ENCODE measurements at regions not wholly inside any gene's neighbourhood (a gene's known extent, or its start where the extent isn't known, plus 50 kb on each side); places are given as distances from the start of the nearest gene placed in this dataset.

DNA sequence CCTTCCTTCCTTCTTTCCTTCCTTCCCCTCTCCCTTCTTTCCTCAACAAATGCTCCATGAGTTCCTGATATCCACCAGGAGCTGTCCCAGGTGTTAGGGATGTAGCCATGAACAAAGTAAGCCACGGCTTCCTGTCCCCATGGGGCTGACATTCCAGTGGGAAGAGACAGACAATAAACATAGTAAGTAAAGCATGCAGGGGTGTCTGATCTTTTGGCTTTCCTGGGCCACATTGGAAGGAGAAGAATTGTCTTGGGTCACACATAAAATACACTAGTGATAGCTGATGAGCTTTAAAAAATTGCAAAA, 81.5 kb upstream of the ZBTB40 start:
- Histone ChIP-seq H3K4me2 (ENCODE audit: insufficient read depth in 1 of 2, low read depth in 2 of 2, low read length in 2 of 2) (no peak overlapping the region), H2BK15ac (ENCODE audit: low read length) (no peak overlapping the region), H4K91ac (replicated peaks; ENCODE audit: insufficient read length, low read length) (no peak overlapping the region), H3K9ac (replicated peaks in 1 of 4; ENCODE audit: extremely low read depth in 1 of 4, low read depth in 3 of 4, low read length in 3 of 4) (no peak overlapping the region), H3K27me3 (replicated peaks in 1 of 4; ENCODE audit: control insufficient read depth in 3 of 4, extremely low read depth in 1 of 4, insufficient read depth in 3 of 4, low read length in 3 of 4) (0 out of 7 replicates have a peak, but pooled peaks cover 0 to 3% (median 0%) of the 10 kb centered on the region in 4 experiments), H2BK120ac (replicated peaks; ENCODE audit: low read depth, low read length) (no peak overlapping the region), H3K79me1 (ENCODE audit: low read depth, low read length) (no peaks in the 10 kb centered on the region), H3K56ac (replicated peaks; ENCODE audit: insufficient read length, low read depth, low read length) (no peak overlapping the region), H2BK20ac (ENCODE audit: low read length) (no peak overlapping the region), H3K23ac (ENCODE audit: insufficient read length) (no peak overlapping the region), H4K5ac (ENCODE audit: insufficient read length, low read depth, low read length) (no peak overlapping the region), H4K8ac (ENCODE audit: extremely low read depth, insufficient read depth, low read length) (no peak overlapping the region), H3K18ac (ENCODE audit: extremely low read depth, low read length) (no peak overlapping the region), H3K23me2 (ENCODE audit: low read depth, low read length) (no peaks in the 10 kb centered on the region), H3K4me3 (ENCODE audit: extremely low read depth in 1 of 4, insufficient read depth in 2 of 4, low read depth in 3 of 4, low read length in 4 of 4) (no peak overlapping the region), H3K79me2 (ENCODE audit: control insufficient read depth in 1 of 2, insufficient read depth in 2 of 2, low read length in 2 of 2) (no peaks in the 10 kb centered on the region), H3K9me3 (ENCODE audit: insufficient read depth in 2 of 2, low read depth in 1 of 2, low read length in 1 of 2) (peaks cover 0 to 3% of the 10 kb centered on the region in 2 experiments; a peak in 1 of 4 replicates), H2AFZ (ENCODE audit: low read length) (no peak overlapping the region), H2BK12ac (ENCODE audit: low read depth, low read length) (no peak overlapping the region), H4K20me1 (replicated peaks in 1 of 2; ENCODE audit: control insufficient read depth in 1 of 2, insufficient read depth in 2 of 2, low read length in 2 of 2) (no peaks in the 10 kb centered on the region), H3K4ac (replicated peaks; ENCODE audit: insufficient read length, low read depth, low read length) (no peak overlapping the region), H3K14ac (ENCODE audit: insufficient read length) (no peak overlapping the region), H3K4me1 (replicated peaks in 1 of 4; ENCODE audit: control insufficient read depth in 3 of 4, insufficient read depth in 4 of 4, low read length in 3 of 4) (peaks cover 2 to 7% (median 4%) of the 10 kb centered on the region in 4 experiments), H2BK5ac (ENCODE audit: low read depth, low read length) (no peak overlapping the region), H3K27ac (ENCODE audit: low read depth, low read length) (no peak overlapping the region), H2AK5ac (ENCODE audit: low read depth, low read length) (no peak overlapping the region), H3K36me3 (ENCODE audit: control insufficient read depth in 2 of 4, insufficient read depth in 4 of 4, low read length in 3 of 4) (no peaks in the 10 kb centered on the region)
- POLR2A ChIA-PET (ENCODE audit: partially characterized antibody): interaction anchor here (0.6 kb wide), 3 partner anchors 48 to 596 kb away, joined by 3 to 4 read pairs (median 4); no protein-coding TSS in a partner anchor
- TF ChIP-seq SRF (IDR thresholded peaks at IDR 0.05; ENCODE audit: low read depth, low read length) (no peak), JUND (IDR thresholded peaks at IDR 0.05; ENCODE audit: low read length) (no peak), SIX5 (IDR thresholded peaks at IDR 0.05; ENCODE audit: low read depth, low read length) (no peak), GTF2F1 (IDR thresholded peaks at IDR 0.05; ENCODE audit: borderline replicate concordance, low read depth, low read length) (no peak), SP4 (IDR thresholded peaks at IDR 0.05; ENCODE audit: low read length) (no peak), KDM4A (IDR thresholded peaks at IDR 0.05; ENCODE audit: low read depth, low read length, severe bottlenecking) (no peak), TCF12 (IDR thresholded peaks at IDR 0.05; ENCODE audit: low read depth, low read length) (no peak)
- TF ChIP-seq, protein P1, sequence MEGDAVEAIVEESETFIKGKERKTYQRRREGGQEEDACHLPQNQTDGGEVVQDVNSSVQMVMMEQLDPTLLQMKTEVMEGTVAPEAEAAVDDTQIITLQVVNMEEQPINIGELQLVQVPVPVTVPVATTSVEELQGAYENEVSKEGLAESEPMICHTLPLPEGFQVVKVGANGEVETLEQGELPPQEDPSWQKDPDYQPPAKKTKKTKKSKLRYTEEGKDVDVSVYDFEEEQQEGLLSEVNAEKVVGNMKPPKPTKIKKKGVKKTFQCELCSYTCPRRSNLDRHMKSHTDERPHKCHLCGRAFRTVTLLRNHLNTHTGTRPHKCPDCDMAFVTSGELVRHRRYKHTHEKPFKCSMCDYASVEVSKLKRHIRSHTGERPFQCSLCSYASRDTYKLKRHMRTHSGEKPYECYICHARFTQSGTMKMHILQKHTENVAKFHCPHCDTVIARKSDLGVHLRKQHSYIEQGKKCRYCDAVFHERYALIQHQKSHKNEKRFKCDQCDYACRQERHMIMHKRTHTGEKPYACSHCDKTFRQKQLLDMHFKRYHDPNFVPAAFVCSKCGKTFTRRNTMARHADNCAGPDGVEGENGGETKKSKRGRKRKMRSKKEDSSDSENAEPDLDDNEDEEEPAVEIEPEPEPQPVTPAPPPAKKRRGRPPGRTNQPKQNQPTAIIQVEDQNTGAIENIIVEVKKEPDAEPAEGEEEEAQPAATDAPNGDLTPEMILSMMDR (IDR thresholded peaks at IDR 0.05; ENCODE audit: control extremely low read depth in 1 of 3, insufficient read depth in 1 of 3, low read depth in 1 of 3, low read length in 3 of 3): no peak
- TF ChIP-seq, protein P2, sequence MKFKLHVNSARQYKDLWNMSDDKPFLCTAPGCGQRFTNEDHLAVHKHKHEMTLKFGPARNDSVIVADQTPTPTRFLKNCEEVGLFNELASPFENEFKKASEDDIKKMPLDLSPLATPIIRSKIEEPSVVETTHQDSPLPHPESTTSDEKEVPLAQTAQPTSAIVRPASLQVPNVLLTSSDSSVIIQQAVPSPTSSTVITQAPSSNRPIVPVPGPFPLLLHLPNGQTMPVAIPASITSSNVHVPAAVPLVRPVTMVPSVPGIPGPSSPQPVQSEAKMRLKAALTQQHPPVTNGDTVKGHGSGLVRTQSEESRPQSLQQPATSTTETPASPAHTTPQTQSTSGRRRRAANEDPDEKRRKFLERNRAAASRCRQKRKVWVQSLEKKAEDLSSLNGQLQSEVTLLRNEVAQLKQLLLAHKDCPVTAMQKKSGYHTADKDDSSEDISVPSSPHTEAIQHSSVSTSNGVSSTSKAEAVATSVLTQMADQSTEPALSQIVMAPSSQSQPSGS (IDR thresholded peaks at IDR 0.05; ENCODE audit: low read length): no peak
- TF ChIP-seq, protein P3, sequence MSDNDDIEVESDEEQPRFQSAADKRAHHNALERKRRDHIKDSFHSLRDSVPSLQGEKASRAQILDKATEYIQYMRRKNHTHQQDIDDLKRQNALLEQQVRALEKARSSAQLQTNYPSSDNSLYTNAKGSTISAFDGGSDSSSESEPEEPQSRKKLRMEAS (IDR thresholded peaks at IDR 0.05): no peak
- 50% methylated on average over 1 of the region's 1 CpG; no CpG with 5 or more reads in 1 of the 2 experiments for WGBS, 2 experiments (ENCODE audit: extremely low coverage in 1 of 2, insufficient coverage in 1 of 2, insufficient read length in 1 of 2, insufficient replicate concordance in 2 of 2, low coverage in 1 of 2, low lambda C conversion rate in 2 of 2, missing lambda C conversion rate in 1 of 2)
- FAIRE-seq (no peak), DNase-seq (ENCODE audit: low read depth in 1 of 2, low spot score in 2 of 2) (no peak)
- CTCF ChIA-PET (ENCODE audit: partially characterized antibody): interaction anchor here (1.4 kb wide), 1 partner anchor 59 kb away, joined by 4 read pairs; no protein-coding TSS in a partner anchor

All from H1 (cell line).